Anterior cingulate cortex (tissue), 58 donors: ENCODE measurements at regions not wholly inside any gene's neighbourhood (a gene's known extent, or its start where the extent isn't known, plus 50 kb on each side); places are given as distances from the start of the nearest gene placed in this dataset.

Experiments used
- DNase-seq, 58 donors: peaks; one replicate each; lab custom pipeline; 2025; lab: John Stamatoyannopoulos, UW

- DNase-seq: no peak
Measured at GRCh38 chr17:77306048-77306789, 165.4 kb downstream of the SEC14L1 start.

DNA sequence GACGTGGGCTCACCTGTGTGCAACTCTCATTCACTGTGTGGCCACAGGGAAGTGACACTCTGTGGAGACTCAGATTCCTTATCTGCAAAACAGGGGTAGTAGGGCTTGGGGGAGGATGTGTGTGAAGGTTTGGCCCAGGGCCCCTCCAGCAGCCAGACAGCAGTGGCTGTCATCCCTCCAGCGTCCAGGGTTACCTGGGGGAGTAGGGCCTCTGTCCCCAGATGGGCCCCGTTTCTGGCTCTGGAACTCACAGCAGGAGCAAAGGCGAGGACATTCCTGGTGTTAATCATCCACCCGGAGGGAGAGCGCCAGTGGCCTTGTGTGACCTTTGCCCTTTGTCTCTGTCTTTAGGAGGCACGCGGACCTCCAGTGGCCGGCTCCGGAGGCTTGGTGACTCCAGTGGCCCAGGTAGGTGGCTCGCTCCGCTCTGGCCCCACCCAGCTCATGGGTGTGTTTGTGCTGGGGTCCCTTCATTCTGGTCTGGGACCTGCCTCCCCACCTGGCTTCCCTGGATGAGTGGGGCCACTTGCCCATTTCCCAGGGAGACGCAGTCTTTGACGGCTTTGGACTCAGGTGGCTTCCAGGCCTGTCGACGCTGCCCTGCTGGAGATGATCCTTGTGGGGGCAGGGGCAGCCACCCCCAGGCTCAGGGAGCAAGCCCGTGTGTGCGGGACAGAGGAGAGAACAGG lies 166.2 kb downstream of the SEC14L1 start:
- DNase-seq: no peak

- DNase-seq: no peak
Measured at GRCh38 chr17:77307479-77308198, 166.9 kb downstream of the SEC14L1 start.

DNA sequence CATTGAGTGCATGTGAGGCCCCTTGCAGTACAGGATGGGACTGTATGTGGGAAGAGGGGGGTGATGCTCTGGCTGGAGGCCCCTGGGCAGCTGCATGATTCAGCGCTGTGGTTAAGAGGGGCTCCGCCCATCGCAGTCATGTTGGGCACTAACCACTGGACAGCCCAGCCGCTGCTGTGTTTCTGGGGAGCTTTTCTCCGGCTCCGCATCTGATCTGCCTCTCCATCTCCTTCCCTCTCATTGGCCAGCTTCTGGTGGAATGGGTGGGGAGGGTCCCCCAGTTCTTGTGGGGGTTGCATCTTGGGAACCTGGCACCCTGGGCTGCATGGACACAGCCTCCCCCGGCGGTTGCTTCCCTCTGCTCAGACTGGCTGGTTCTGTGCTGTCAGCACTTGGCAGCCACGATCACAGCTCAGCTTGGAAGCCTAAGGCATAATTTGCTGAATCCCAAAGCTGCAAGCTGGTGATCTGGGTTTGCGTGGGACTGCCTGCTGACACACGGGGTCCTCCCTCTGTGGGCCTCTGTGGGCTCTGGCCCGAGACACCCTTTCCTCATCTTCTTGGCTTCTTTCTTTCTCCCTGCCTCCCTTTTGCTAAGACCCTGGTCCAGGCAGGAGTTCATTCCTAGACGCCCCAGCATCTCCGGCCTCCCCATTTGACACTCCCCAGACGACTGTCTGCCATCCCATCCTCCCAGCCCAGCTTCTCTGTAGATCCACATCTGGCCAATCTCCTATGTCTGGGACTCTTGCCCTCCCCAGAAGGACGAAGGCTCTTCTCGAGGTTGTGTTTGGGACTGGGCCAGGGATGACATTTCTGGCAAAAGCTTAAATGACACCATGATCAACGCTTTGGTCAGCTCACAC lies 168.3 kb downstream of the SEC14L1 start:
- DNase-seq: peak in 21 of 58 donors; percentile 13 to 65 (median 36)

- no peak for DNase-seq
Measured at GRCh38 chr17:77310336-77310735, 169.6 kb downstream of the SEC14L1 start.

GRCh38 chr17:77311371-77311981 lies 170.7 kb downstream of the SEC14L1 start:
- no peak for DNase-seq

- no peak for DNase-seq
Measured at GRCh38 chr17:77312061-77312701, 171.4 kb downstream of the SEC14L1 start.

- peak in 27 of 58 donors; percentile 18 to 59 (median 38) for DNase-seq
Measured at GRCh38 chr17:77312786-77313599, 172.2 kb downstream of the SEC14L1 start.

- DNase-seq: no peak
Measured at GRCh38 chr17:77313831-77314230, 173.1 kb downstream of the SEC14L1 start.

GRCh38 chr17:77314601-77315000 lies 173.8 kb downstream of the SEC14L1 start:
- no peak for DNase-seq

- DNase-seq: no peak
Measured at GRCh38 chr17:77315010-77315409, 174.2 kb downstream of the SEC14L1 start.

DNA sequence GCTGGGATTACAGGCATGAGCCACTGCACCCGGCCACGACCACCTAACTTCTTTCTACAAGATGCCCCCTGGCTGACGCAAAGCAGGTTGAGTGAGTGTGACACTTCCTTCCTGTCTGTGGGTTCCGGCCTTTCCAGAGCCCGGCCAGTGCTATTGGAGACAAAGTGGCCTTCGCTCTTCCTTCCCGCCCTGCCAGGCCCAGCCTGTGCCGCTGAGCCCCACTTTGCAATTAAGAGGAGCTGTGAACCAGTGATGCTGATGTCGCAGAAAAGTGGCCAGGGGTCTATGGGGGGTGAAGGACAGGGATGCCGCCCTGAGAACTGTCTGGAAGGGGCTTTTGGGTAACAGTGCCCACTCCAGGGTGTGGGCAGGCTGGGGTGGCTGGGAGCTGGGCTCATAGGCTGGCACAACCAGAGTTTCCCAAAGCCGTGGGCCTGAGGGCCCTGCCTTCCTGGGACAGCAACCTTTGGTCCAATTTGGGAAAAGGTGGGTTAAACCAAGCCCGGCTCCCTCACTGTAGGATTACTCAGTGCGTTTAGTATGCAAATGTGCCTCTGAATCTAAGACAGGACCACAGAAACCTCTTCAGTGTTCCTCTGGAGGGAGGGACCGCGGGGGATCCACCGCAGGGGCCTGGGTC lies 174.9 kb downstream of the SEC14L1 start:
- DNase-seq: no peak

- peak in 9 of 58 donors; percentile 15 to 72 (median 40) for DNase-seq
Measured at GRCh38 chr17:77316191-77316641, 175.4 kb downstream of the SEC14L1 start.

- no peak for DNase-seq
Measured at GRCh38 chr17:77316651-77317050, 175.9 kb downstream of the SEC14L1 start.

- DNase-seq: no peak
Measured at GRCh38 chr17:77317091-77317750, 176.5 kb downstream of the SEC14L1 start.

- no peak for DNase-seq
Measured at GRCh38 chr17:77318021-77318420, 177.3 kb downstream of the SEC14L1 start.

DNA sequence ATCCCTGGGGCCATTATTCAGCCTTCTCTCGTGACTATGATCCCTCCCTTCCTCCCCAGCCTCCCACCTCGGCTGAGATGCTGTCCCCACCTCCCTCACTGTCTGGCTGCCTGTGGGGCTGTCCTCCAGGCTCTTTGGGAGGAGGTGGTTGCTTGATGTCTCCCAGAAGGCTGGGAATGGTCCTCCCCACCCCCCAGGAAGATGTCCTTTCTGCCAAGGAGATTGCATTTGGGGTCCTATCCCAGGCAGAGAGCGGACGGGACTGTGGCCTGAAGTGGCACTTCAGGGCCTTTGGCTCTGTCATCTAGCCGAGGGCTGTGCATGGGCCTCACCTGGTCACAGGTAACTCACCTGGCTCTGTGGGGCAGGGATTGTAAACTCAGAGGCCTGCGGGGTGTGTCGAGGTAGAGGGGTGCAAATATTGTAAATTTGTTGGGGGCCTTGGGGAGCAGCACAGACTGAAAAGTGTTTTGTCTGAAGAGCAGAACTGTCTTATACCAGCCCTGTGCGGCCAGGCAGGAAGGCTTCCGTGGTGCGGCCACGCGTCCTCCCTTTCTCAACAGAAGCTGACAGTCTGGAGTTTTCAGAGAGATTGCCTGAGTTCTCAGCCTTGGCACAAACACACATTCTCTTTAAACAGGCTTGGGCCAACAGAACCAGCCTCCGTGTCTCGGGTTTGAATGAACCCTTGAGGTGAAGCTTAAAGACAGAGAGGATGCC lies 177.9 kb downstream of the SEC14L1 start:
- DNase-seq: peak in 5 of 58 donors; percentile 23 to 40 (median 27)
